ENCODE measurements at regions not wholly inside any gene's neighbourhood (a gene's known extent, or its start where the extent isn't known, plus 50 kb on each side); places are given as distances from the start of the nearest gene placed in this dataset.

DNA sequence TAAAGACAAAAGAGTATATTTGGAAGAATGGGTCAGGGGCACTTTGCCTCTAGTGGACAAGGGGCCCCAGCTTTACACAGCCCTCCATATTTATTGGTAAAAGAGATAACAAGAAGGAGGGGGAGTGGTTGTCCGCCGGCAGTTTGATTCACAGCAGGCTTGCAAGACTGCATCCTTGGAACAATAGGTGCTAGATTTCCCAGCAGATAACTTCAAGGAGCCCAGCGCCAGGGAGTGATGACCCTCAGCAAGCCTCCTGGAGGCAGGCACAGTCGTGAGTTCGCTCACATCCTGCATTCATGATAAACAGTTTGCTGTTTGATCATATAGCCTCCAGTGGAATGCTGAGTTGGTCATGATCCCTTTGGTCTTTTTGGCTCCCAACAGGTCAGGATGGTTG, 67.8 kb upstream of the INCENP start:
- Histone ChIP-seq H3K4me3 (ENCODE audit: low read depth, low read length) (no peak overlapping the region), H3K27me3 (ENCODE audit: insufficient read depth, low read depth, severe bottlenecking) (no peaks in the 10 kb centered on the region), H3K9me3 (ENCODE audit: severe bottlenecking) (no peaks in the 10 kb centered on the region), H3K36me3 (no peaks in the 10 kb centered on the region), H3K27ac (no peak overlapping the region)
- no peak for DNase-seq
- no peak for TF ChIP-seq CTCF (IDR thresholded peaks at IDR 0.05; ENCODE audit: low read depth, low read length)

- no peaks in the 10 kb centered on the region for H3K36me3 ChIP-seq
- H3K9me3 ChIP-seq (ENCODE audit: severe bottlenecking), result no peaks in the 10 kb centered on the region
- no peak overlapping the region for H3K27ac ChIP-seq
- TF ChIP-seq CTCF (IDR thresholded peaks at IDR 0.05; ENCODE audit: low read depth, low read length), result peak; percentile 59
- DNase-seq, result peak; percentile 33
- no peak overlapping the region for H3K4me3 ChIP-seq (ENCODE audit: low read depth, low read length)
- no peaks in the 10 kb centered on the region for H3K27me3 ChIP-seq (ENCODE audit: insufficient read depth, low read depth, severe bottlenecking)
Observed at GRCh38 chr11:62054484-62055121, 69.2 kb upstream of the INCENP start.

DNA sequence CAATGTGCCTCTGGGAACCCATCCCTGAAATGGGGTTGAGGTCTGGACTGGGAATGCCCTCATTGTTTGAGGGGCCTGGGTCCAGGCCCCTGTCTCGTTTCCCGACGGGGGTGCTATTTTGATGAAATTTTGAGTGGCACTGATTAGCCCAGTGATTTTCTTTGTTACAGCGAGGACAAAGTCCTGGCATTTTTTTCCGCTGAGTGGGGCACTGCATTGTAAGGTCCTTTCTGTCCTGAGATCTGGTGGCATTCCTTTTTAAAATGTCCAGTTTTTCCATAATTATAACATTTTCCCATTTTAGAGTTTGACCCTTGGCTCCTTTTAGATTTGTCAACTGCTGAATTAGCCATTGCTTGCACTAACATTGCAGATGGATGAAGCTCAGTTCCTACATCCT, 69.7 kb upstream of the INCENP start:
- no peak for TF ChIP-seq CTCF (IDR thresholded peaks at IDR 0.05; ENCODE audit: low read depth, low read length)
- no peaks in the 10 kb centered on the region for H3K27me3 ChIP-seq (ENCODE audit: insufficient read depth, low read depth, severe bottlenecking)
- no peak overlapping the region for H3K27ac ChIP-seq
- H3K36me3 ChIP-seq, result no peaks in the 10 kb centered on the region
- H3K9me3 ChIP-seq (ENCODE audit: severe bottlenecking), result no peaks in the 10 kb centered on the region
- DNase-seq, result no peak
- H3K4me3 ChIP-seq (ENCODE audit: low read depth, low read length), result no peak overlapping the region

DNA sequence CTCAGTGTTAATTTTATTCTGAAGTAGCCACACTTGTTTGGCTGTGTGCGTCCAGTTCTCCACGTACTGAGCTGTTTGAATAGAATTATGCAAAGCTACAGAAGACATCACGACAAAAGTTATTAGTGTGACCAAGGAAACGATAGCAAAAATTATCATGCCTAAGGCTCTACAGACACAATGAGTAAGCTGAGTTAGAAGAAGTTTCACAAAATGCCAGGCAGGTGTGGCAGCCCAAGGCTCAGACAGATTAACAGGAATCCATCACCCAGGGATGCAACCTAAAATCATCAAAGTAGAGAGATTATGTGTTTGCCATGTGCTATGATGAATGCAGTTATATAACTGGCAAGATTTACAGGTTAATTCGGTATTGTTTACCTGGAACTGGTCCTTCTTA, 73.1 kb upstream of the INCENP start:
- Histone ChIP-seq H3K36me3 (no peaks in the 10 kb centered on the region), H3K9me3 (ENCODE audit: severe bottlenecking) (no peaks in the 10 kb centered on the region), H3K27ac (no peak overlapping the region), H3K27me3 (ENCODE audit: insufficient read depth, low read depth, severe bottlenecking) (no peaks in the 10 kb centered on the region), H3K4me3 (ENCODE audit: low read depth, low read length) (no peak overlapping the region)
- TF ChIP-seq CTCF (IDR thresholded peaks at IDR 0.05; ENCODE audit: low read depth, low read length), result no peak
- DNase-seq, result no peak

DNA sequence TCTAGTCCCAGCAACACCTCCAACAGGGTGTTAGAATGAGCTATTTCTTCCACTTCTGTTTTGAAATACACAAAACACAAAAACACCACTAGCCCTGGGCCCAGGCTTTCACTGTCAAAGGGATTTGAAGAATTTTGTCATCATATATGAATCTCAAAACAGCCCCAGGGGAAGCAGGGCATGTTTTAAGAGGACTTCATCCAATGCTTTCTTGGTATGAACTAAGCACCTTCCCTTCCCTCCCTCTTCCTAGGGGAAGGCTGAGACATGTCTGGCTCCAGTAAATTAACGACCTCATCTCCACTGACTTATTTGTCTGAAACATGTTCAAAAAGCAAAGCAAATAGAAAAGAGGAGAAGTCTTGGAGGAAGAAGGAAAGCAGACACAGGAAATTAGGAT, 75.7 kb upstream of the INCENP start:
- Histone ChIP-seq H3K27ac (no peak overlapping the region), H3K27me3 (ENCODE audit: insufficient read depth, low read depth, severe bottlenecking) (no peaks in the 10 kb centered on the region), H3K4me3 (ENCODE audit: low read depth, low read length) (no peak overlapping the region), H3K36me3 (no peaks in the 10 kb centered on the region), H3K9me3 (ENCODE audit: severe bottlenecking) (no peaks in the 10 kb centered on the region)
- no peak for TF ChIP-seq CTCF (IDR thresholded peaks at IDR 0.05; ENCODE audit: low read depth, low read length)
- no peak for DNase-seq

DNA sequence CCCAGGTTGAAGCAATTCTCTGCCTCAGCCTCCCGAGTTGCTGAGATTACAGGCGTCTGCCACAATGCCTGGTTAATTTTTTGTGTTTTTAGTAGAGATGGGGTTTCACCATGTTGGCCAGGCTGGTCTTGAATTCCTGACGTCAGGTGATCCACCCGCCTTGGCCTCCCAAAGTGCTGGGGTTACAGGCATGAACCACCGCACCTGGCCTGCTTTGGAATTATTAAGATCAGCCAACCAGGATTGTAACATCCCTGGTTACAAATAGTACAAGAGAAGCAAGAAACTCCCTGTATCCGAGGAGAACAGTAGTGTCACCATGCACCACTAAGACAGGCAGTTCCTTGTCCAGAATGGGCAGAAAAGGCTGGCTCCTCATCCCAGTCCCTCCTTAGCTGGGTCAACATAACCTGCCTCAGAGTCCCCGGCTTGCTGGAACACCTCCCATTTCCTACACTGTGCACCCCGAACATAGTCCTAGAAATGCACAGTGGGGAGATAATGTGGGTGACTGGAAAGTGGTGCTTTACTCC, 77.2 kb upstream of the INCENP start:
- H3K27ac ChIP-seq, result no peak overlapping the region
- H3K27me3 ChIP-seq (ENCODE audit: insufficient read depth, low read depth, severe bottlenecking), result no peaks in the 10 kb centered on the region
- TF ChIP-seq CTCF (IDR thresholded peaks at IDR 0.05; ENCODE audit: low read depth, low read length), result no peak
- H3K36me3 ChIP-seq, result no peaks in the 10 kb centered on the region
- no peak overlapping the region for H3K4me3 ChIP-seq (ENCODE audit: low read depth, low read length)
- no peak for DNase-seq
- no peaks in the 10 kb centered on the region for H3K9me3 ChIP-seq (ENCODE audit: severe bottlenecking)
